ENCODE measurements at regions not wholly inside any gene's neighbourhood (a gene's known extent, or its start where the extent isn't known, plus 50 kb on each side); places are given as distances from the start of the nearest gene placed in this dataset.

DNA sequence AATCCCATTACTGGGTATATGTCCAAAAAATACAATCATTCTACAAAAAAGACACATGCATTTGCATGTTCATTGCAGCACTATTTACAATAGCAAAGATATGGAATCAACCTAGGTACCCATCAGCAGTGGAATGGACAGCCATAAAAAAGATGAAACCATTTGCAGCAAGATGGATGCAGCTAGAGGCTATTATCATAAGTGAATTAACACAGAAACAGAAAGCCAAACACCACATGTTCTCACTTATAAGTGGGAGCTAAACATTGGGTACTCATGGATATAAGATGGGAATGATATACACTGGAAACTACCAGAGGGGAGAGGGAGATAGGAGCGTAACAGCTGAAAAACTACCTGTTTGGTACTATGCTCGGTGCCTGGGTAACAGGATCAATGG lies 154.0 kb downstream of the TMEM26 start:
- TF ChIP-seq, protein P1, sequence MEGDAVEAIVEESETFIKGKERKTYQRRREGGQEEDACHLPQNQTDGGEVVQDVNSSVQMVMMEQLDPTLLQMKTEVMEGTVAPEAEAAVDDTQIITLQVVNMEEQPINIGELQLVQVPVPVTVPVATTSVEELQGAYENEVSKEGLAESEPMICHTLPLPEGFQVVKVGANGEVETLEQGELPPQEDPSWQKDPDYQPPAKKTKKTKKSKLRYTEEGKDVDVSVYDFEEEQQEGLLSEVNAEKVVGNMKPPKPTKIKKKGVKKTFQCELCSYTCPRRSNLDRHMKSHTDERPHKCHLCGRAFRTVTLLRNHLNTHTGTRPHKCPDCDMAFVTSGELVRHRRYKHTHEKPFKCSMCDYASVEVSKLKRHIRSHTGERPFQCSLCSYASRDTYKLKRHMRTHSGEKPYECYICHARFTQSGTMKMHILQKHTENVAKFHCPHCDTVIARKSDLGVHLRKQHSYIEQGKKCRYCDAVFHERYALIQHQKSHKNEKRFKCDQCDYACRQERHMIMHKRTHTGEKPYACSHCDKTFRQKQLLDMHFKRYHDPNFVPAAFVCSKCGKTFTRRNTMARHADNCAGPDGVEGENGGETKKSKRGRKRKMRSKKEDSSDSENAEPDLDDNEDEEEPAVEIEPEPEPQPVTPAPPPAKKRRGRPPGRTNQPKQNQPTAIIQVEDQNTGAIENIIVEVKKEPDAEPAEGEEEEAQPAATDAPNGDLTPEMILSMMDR (IDR thresholded peaks at IDR 0.05) = no peak
- no peak for TF ChIP-seq POLR2A (IDR thresholded peaks at IDR 0.05)

Data from suprapubic skin (tissue), 3 donors.